ENCODE measurements at regions not wholly inside any gene's neighbourhood (a gene's known extent, or its start where the extent isn't known, plus 50 kb on each side); places are given as distances from the start of the nearest gene placed in this dataset.

DNA sequence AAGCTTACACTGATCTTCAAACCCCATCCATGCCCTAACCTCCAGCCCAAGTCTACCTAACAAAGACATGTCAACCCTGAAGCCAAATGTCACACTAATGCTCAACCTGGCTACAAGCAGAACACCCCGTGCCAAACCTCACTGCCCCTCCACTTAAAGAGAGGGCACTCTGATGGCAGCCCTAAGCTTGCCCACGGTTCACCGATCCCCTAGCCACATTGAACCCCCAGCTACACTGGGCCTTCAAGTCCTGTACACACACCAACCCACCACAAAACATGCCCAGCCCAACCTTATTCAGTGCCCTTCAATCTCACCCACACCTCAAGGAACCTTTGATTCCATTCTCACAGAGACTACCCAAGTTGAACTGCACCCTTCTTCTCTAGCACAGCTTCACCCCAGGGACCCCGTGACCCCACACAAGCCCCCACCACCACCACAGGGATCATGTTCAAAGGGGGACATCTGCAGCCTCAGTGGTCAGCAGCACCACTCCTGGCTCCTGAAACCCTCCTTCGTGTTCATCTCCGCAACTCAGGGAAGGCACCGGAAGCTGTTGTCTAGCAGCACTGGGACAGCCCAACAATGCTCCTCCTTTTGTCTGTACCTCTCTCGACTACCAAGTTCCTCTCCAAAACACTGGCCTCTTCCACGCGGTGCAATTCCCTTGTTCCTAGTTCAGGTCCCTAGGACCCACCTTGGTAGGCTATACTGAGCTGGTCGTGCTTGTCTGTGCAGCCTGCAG, 218.8 kb downstream of the CYP26B1 start:
- H3K4me2 ChIP-seq (ENCODE audit: insufficient read depth in 1 of 2, low read depth in 2 of 2, low read length in 2 of 2): no peak overlapping the region
- H3K79me1 ChIP-seq (ENCODE audit: low read depth, low read length): no peaks in the 10 kb centered on the region
- no peak overlapping the region for H2BK12ac ChIP-seq (ENCODE audit: low read depth, low read length)
- no peak overlapping the region for H4K5ac ChIP-seq (ENCODE audit: insufficient read length, low read depth, low read length)
- no peaks in the 10 kb centered on the region for H3K9me3 ChIP-seq (ENCODE audit: insufficient read depth in 2 of 2, low read depth in 1 of 2, low read length in 1 of 2)
- no peaks in the 10 kb centered on the region for H4K20me1 ChIP-seq (replicated peaks in 1 of 2; ENCODE audit: control insufficient read depth in 1 of 2, insufficient read depth in 2 of 2, low read length in 2 of 2)
- H3K9ac ChIP-seq (replicated peaks in 1 of 4; ENCODE audit: extremely low read depth in 1 of 4, low read depth in 3 of 4, low read length in 3 of 4): no peak overlapping the region
- H3K36me3 ChIP-seq (ENCODE audit: control insufficient read depth in 2 of 4, insufficient read depth in 4 of 4, low read length in 3 of 4): no peaks in the 10 kb centered on the region
- no peaks in the 10 kb centered on the region for H3K27me3 ChIP-seq (replicated peaks in 1 of 4; ENCODE audit: control insufficient read depth in 3 of 4, extremely low read depth in 1 of 4, insufficient read depth in 3 of 4, low read length in 3 of 4)
- H3K14ac ChIP-seq (ENCODE audit: insufficient read length): no peak overlapping the region
- DNase-seq (ENCODE audit: low read depth in 1 of 2, low spot score in 2 of 2) (peak in 1 of 2 experiments; percentile 35), FAIRE-seq (no peak)
- no peak overlapping the region for H2BK5ac ChIP-seq (ENCODE audit: low read depth, low read length)
- no peaks in the 10 kb centered on the region for H3K23me2 ChIP-seq (ENCODE audit: low read depth, low read length)
- H2AFZ ChIP-seq (ENCODE audit: low read length): no peak overlapping the region
- no peak overlapping the region for H3K23ac ChIP-seq (ENCODE audit: insufficient read length)
- H2BK120ac ChIP-seq (replicated peaks; ENCODE audit: low read depth, low read length): no peak overlapping the region
- H2AK5ac ChIP-seq (ENCODE audit: low read depth, low read length): no peak overlapping the region
- H2BK20ac ChIP-seq (ENCODE audit: low read length): no peak overlapping the region
- no peak overlapping the region for H4K91ac ChIP-seq (replicated peaks; ENCODE audit: insufficient read length, low read length)
- POLR2A ChIA-PET (ENCODE audit: partially characterized antibody): no interaction called here
- CTCF ChIA-PET (ENCODE audit: partially characterized antibody): interaction anchor here (0.7 to 1.4 kb wide), 4 partner anchors 13 to 176 kb away, joined by 3 to 5 read pairs (median 3); no protein-coding TSS in a partner anchor
- H4K8ac ChIP-seq (ENCODE audit: extremely low read depth, insufficient read depth, low read length): no peak overlapping the region
- no peaks in the 10 kb centered on the region; a peak in 1 of 7 replicates for H3K4me1 ChIP-seq (replicated peaks in 1 of 4; ENCODE audit: control insufficient read depth in 3 of 4, insufficient read depth in 4 of 4, low read length in 3 of 4)
- 97% methylated on average over 11 of the region's 11 CpGs; no CpG with 5 or more reads in 1 of the 2 experiments for WGBS, 2 experiments (ENCODE audit: extremely low coverage in 1 of 2, insufficient coverage in 1 of 2, insufficient read length in 1 of 2, insufficient replicate concordance in 2 of 2, low coverage in 1 of 2, low lambda C conversion rate in 2 of 2, missing lambda C conversion rate in 1 of 2)
- TF ChIP-seq SIN3A (conservative IDR thresholded peaks at IDR 0.05 in 1 of 2, IDR thresholded peaks at IDR 0.05 in 1 of 2; ENCODE audit: low read depth in 1 of 2, low read length in 2 of 2): no peak
- no peak for TF ChIP-seq POLR2AphosphoS5 (IDR thresholded peaks at IDR 0.05; ENCODE audit: low read depth, low read length)
- TF ChIP-seq SAP30 (IDR thresholded peaks at IDR 0.05; ENCODE audit: insufficient read depth, insufficient replicate concordance, low read length): no peak
- TF ChIP-seq RFX5 (IDR thresholded peaks at IDR 0.05; ENCODE audit: borderline replicate concordance, low read depth, low read length): no peak
- no peak for TF ChIP-seq ASH2L (IDR thresholded peaks at IDR 0.05; ENCODE audit: low read length)
- TF ChIP-seq EGR1 (IDR thresholded peaks at IDR 0.05; ENCODE audit: borderline replicate concordance, low read depth, low read length): no peak
- no peak for TF ChIP-seq KDM5A (IDR thresholded peaks at IDR 0.05; ENCODE audit: low read length)
- TF ChIP-seq TEAD4 (IDR thresholded peaks at IDR 0.05; ENCODE audit: low read depth, low read length): no peak
- TF ChIP-seq NANOG (IDR thresholded peaks at IDR 0.05; ENCODE audit: insufficient read depth, low read depth, low read length, poor library complexity, severe bottlenecking): no peak
- TF ChIP-seq MAX (IDR thresholded peaks at IDR 0.05): no peak
- TF ChIP-seq JUND (IDR thresholded peaks at IDR 0.05; ENCODE audit: low read length): no peak
- TF ChIP-seq TAF1 (IDR thresholded peaks at IDR 0.05; ENCODE audit: low read depth, low read length): no peak
- no peak for TF ChIP-seq NRF1 (IDR thresholded peaks at IDR 0.05; ENCODE audit: low read depth, low read length)
- TF ChIP-seq YY1 (IDR thresholded peaks at IDR 0.05; ENCODE audit: low read depth, low read length): no peak
- H3K79me2 ChIP-seq (ENCODE audit: control insufficient read depth in 1 of 2, insufficient read depth in 2 of 2, low read length in 2 of 2): no peaks in the 10 kb centered on the region
- no peak overlapping the region for H3K27ac ChIP-seq (ENCODE audit: low read depth, low read length)
- no peak overlapping the region for H2BK15ac ChIP-seq (ENCODE audit: low read length)
- no peak overlapping the region for H3K56ac ChIP-seq (replicated peaks; ENCODE audit: insufficient read length, low read depth, low read length)
- H3K18ac ChIP-seq (ENCODE audit: extremely low read depth, low read length): no peak overlapping the region
- no peak overlapping the region for H3K4me3 ChIP-seq (ENCODE audit: extremely low read depth in 1 of 4, insufficient read depth in 2 of 4, low read depth in 3 of 4, low read length in 4 of 4)
- no peak overlapping the region for H3K4ac ChIP-seq (replicated peaks; ENCODE audit: insufficient read length, low read depth, low read length)
